ENCODE measurements at regions not wholly inside any gene's neighbourhood (a gene's known extent, or its start where the extent isn't known, plus 50 kb on each side); places are given as distances from the start of the nearest gene placed in this dataset.

- H3K4me1 Mint-ChIP-seq (ENCODE audit: low read depth): no peaks in the 10 kb centered on the region
- H3K9me3 Mint-ChIP-seq: no peaks in the 10 kb centered on the region
- H3K4me3 Mint-ChIP-seq: no peak overlapping the region
- H3K27ac Mint-ChIP-seq: no peak overlapping the region
- intact Hi-C loops (cut with micrococcal nuclease): no loop called here
- peaks cover 17% of the 10 kb centered on the region for H3K27me3 Mint-ChIP-seq
- no peaks in the 10 kb centered on the region for H3K36me3 Mint-ChIP-seq (ENCODE audit: low read depth)
These were observed 134.6 kb upstream of the CHST15 start for GRCh38 chr10:124227988-124228387.

GRCh38 chr10:124227055-124227975 is 133.9 kb upstream of the CHST15 start:
- Mint-ChIP-seq H3K4me1 (ENCODE audit: low read depth) (no peaks in the 10 kb centered on the region), H3K27me3 (peaks cover 13% of the 10 kb centered on the region), H3K36me3 (ENCODE audit: low read depth) (no peaks in the 10 kb centered on the region), H3K4me3 (no peak overlapping the region), H3K27ac (no peak overlapping the region), H3K9me3 (no peaks in the 10 kb centered on the region)
- intact Hi-C loops (cut with micrococcal nuclease): no loop called here

GRCh38 chr10:124226271-124227054 is 133.1 kb upstream of the CHST15 start:
- no peaks in the 10 kb centered on the region for H3K9me3 Mint-ChIP-seq
- peaks cover 8% of the 10 kb centered on the region for H3K4me1 Mint-ChIP-seq (ENCODE audit: low read depth)
- no peak overlapping the region for H3K4me3 Mint-ChIP-seq
- intact Hi-C loops (cut with micrococcal nuclease): no loop called here
- H3K27ac Mint-ChIP-seq: no peak overlapping the region
- H3K36me3 Mint-ChIP-seq (ENCODE audit: low read depth): no peaks in the 10 kb centered on the region
- H3K27me3 Mint-ChIP-seq: peaks cover 17% of the 10 kb centered on the region

- Mint-ChIP-seq H3K27ac (no peak overlapping the region), H3K9me3 (no peaks in the 10 kb centered on the region), H3K36me3 (ENCODE audit: low read depth) (no peaks in the 10 kb centered on the region), H3K4me3 (no peak overlapping the region), H3K4me1 (ENCODE audit: low read depth) (peaks cover 9% of the 10 kb centered on the region), H3K27me3 (peaks cover 20% of the 10 kb centered on the region)
- intact Hi-C loops (cut with micrococcal nuclease): no loop called here
These were observed 132.3 kb upstream of the CHST15 start for GRCh38 chr10:124225467-124226270.

GRCh38 chr10:124225029-124225466 is 131.7 kb upstream of the CHST15 start:
- no peak overlapping the region for H3K4me3 Mint-ChIP-seq
- intact Hi-C loops (cut with micrococcal nuclease): no loop called here
- H3K36me3 Mint-ChIP-seq (ENCODE audit: low read depth): no peaks in the 10 kb centered on the region
- peaks cover 25% of the 10 kb centered on the region for H3K27me3 Mint-ChIP-seq
- no peaks in the 10 kb centered on the region for H3K9me3 Mint-ChIP-seq
- peaks cover 9% of the 10 kb centered on the region for H3K4me1 Mint-ChIP-seq (ENCODE audit: low read depth)
- no peak overlapping the region for H3K27ac Mint-ChIP-seq

- peaks cover 9% of the 10 kb centered on the region for H3K4me1 Mint-ChIP-seq (ENCODE audit: low read depth)
- H3K4me3 Mint-ChIP-seq: no peak overlapping the region
- H3K36me3 Mint-ChIP-seq (ENCODE audit: low read depth): no peaks in the 10 kb centered on the region
- intact Hi-C loops (cut with micrococcal nuclease): no loop called here
- H3K27me3 Mint-ChIP-seq: peaks cover 30% of the 10 kb centered on the region
- no peaks in the 10 kb centered on the region for H3K9me3 Mint-ChIP-seq
- no peak overlapping the region for H3K27ac Mint-ChIP-seq
These were observed 131.1 kb upstream of the CHST15 start for GRCh38 chr10:124224331-124225028.

- no peak overlapping the region for H3K4me3 Mint-ChIP-seq
These were observed 130.3 kb upstream of the CHST15 start for GRCh38 chr10:124223711-124224085.

GRCh38 chr10:124222988-124223710 is 129.8 kb upstream of the CHST15 start:
- Mint-ChIP-seq H3K4me1 (ENCODE audit: low read depth) (peaks cover 9% of the 10 kb centered on the region), H3K36me3 (ENCODE audit: low read depth) (no peaks in the 10 kb centered on the region), H3K27ac (no peak overlapping the region), H3K9me3 (no peaks in the 10 kb centered on the region), H3K27me3 (peaks cover 41% of the 10 kb centered on the region), H3K4me3 (no peak overlapping the region)
- intact Hi-C loops (cut with micrococcal nuclease): no loop called here

More at GRCh38 chr10:124223711-124224085, 130.3 kb upstream of the CHST15 start:
- no peak overlapping the region for H3K27ac Mint-ChIP-seq
- H3K27me3 Mint-ChIP-seq: peaks cover 38% of the 10 kb centered on the region
- H3K4me1 Mint-ChIP-seq (ENCODE audit: low read depth): peaks cover 9% of the 10 kb centered on the region
- no peaks in the 10 kb centered on the region for H3K9me3 Mint-ChIP-seq
- no peaks in the 10 kb centered on the region for H3K36me3 Mint-ChIP-seq (ENCODE audit: low read depth)
- intact Hi-C loops (cut with micrococcal nuclease): no loop called here

- Mint-ChIP-seq H3K9me3 (no peaks in the 10 kb centered on the region), H3K27ac (no peak overlapping the region), H3K27me3 (peaks cover 41% of the 10 kb centered on the region), H3K36me3 (ENCODE audit: low read depth) (no peaks in the 10 kb centered on the region), H3K4me1 (ENCODE audit: low read depth) (peaks cover 12% of the 10 kb centered on the region), H3K4me3 (no peak overlapping the region)
- intact Hi-C loops (cut with micrococcal nuclease): no loop called here
These were observed 129.1 kb upstream of the CHST15 start for GRCh38 chr10:124222318-124222987.

GRCh38 chr10:124221356-124222317 is 128.2 kb upstream of the CHST15 start:
- Mint-ChIP-seq H3K4me3 (no peak overlapping the region), H3K27ac (no peak overlapping the region), H3K9me3 (no peaks in the 10 kb centered on the region), H3K4me1 (ENCODE audit: low read depth) (peaks cover 21% of the 10 kb centered on the region), H3K27me3 (peaks cover 43% of the 10 kb centered on the region), H3K36me3 (ENCODE audit: low read depth) (no peaks in the 10 kb centered on the region)
- intact Hi-C loops (cut with micrococcal nuclease): no loop called here

- no peaks in the 10 kb centered on the region for H3K36me3 Mint-ChIP-seq (ENCODE audit: low read depth)
- H3K27ac Mint-ChIP-seq: no peak overlapping the region
- intact Hi-C loops (cut with micrococcal nuclease): no loop called here
- H3K4me1 Mint-ChIP-seq (ENCODE audit: low read depth): peaks cover 27% of the 10 kb centered on the region
- no peaks in the 10 kb centered on the region for H3K9me3 Mint-ChIP-seq
- peaks cover 47% of the 10 kb centered on the region for H3K27me3 Mint-ChIP-seq
- H3K4me3 Mint-ChIP-seq: no peak overlapping the region
These were observed 127.6 kb upstream of the CHST15 start for GRCh38 chr10:124220971-124221355.

- H3K27me3 Mint-ChIP-seq: peaks cover 44% of the 10 kb centered on the region
- intact Hi-C loops (cut with micrococcal nuclease): no loop called here
- no peak overlapping the region for H3K4me3 Mint-ChIP-seq
- H3K4me1 Mint-ChIP-seq (ENCODE audit: low read depth): peaks cover 27% of the 10 kb centered on the region
- no peaks in the 10 kb centered on the region for H3K36me3 Mint-ChIP-seq (ENCODE audit: low read depth)
- no peak overlapping the region for H3K27ac Mint-ChIP-seq
- no peaks in the 10 kb centered on the region for H3K9me3 Mint-ChIP-seq
These were observed 127.1 kb upstream of the CHST15 start for GRCh38 chr10:124220547-124220946.

Data from dendritic cell treated with granulocyte-macrophage colony-stimulating factor and Interleukin-4, amounts not matched to agents 40 ng/mL and 50 ng/mL, for 4 days (primary cell).